ENCODE measurements at regions not wholly inside any gene's neighbourhood (a gene's known extent, or its start where the extent isn't known, plus 50 kb on each side); places are given as distances from the start of the nearest gene placed in this dataset.

DNA sequence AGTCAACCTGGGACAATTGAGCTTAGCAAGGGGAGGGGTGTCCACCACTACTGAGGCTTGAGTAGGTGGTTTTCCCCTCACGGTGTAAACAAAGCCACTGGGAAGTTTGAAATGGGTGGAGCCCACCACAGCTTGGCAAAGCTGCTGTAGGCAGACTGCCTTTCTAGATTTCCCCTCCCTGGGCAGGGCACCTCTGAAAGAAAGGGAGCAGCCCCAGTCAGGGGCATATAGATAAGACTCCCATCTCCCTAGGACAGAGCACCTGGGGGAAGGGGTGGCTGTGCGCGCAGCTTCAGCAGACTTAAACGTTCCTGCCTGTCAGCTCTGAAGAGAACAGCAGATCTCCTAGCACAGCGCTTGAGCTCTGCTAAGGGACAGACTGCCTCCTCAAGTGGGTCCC, 758.4 kb downstream of the LTN1 start:
- H3K4me3 ChIP-seq: no peak overlapping the region
- TF ChIP-seq, protein P1, sequence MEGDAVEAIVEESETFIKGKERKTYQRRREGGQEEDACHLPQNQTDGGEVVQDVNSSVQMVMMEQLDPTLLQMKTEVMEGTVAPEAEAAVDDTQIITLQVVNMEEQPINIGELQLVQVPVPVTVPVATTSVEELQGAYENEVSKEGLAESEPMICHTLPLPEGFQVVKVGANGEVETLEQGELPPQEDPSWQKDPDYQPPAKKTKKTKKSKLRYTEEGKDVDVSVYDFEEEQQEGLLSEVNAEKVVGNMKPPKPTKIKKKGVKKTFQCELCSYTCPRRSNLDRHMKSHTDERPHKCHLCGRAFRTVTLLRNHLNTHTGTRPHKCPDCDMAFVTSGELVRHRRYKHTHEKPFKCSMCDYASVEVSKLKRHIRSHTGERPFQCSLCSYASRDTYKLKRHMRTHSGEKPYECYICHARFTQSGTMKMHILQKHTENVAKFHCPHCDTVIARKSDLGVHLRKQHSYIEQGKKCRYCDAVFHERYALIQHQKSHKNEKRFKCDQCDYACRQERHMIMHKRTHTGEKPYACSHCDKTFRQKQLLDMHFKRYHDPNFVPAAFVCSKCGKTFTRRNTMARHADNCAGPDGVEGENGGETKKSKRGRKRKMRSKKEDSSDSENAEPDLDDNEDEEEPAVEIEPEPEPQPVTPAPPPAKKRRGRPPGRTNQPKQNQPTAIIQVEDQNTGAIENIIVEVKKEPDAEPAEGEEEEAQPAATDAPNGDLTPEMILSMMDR (IDR thresholded peaks at IDR 0.05; ENCODE audit: low read depth, low read length): no peak
- peaks cover 8% of the 10 kb centered on the region for H3K4me1 ChIP-seq (ENCODE audit: low read depth)
- DNase-seq (ENCODE audit: low read depth in 1 of 2, low spot score in 1 of 2): no peak
- no peaks in the 10 kb centered on the region for H3K27me3 ChIP-seq
- no peaks in the 10 kb centered on the region for H3K9me3 ChIP-seq (ENCODE audit: low read depth)
- H3K27ac ChIP-seq: no peak overlapping the region
- H3K36me3 ChIP-seq: no peaks in the 10 kb centered on the region

DNA sequence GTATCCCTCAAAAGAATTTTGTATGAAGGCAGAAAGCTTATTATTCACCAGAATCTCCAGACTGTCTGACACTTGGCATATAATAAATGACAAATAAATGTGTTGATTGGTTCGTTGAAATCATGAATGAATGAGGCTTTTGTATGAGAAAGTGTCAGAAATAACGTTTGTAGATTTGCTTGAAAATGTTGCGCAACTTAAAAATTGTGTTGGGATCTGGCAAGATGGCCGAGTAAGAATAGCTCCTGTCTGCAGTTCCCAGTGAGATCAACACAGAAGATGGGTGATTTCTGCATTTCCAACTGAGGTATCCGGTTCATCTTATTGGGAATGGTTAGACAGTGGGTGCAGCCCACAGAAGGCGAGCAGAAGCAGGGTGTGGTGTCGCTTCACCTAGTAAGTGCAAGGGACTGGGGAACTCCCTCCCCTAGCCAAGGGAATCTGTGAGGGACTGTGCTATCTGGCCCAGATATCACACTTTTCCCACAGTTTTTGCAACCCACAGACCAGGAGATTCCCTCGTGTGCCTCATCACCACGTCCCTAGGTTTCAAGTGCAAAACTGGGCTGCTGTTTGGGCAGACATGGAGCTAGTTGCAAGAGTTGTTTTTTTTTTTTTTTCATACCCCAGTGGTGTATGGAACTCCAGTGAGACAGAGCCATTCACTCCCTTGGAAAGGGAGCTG, 759.0 kb downstream of the LTN1 start:
- H3K9me3 ChIP-seq (ENCODE audit: low read depth): no peaks in the 10 kb centered on the region
- peaks cover 2% of the 10 kb centered on the region for H3K4me1 ChIP-seq (ENCODE audit: low read depth)
- no peak overlapping the region for H3K27ac ChIP-seq
- no peaks in the 10 kb centered on the region for H3K36me3 ChIP-seq
- no peaks in the 10 kb centered on the region for H3K27me3 ChIP-seq
- H3K4me3 ChIP-seq: no peak overlapping the region
- no peak for DNase-seq (ENCODE audit: low read depth in 1 of 2, low spot score in 1 of 2)
- TF ChIP-seq, protein P1 (IDR thresholded peaks at IDR 0.05; ENCODE audit: low read depth, low read length): no peak

DNA sequence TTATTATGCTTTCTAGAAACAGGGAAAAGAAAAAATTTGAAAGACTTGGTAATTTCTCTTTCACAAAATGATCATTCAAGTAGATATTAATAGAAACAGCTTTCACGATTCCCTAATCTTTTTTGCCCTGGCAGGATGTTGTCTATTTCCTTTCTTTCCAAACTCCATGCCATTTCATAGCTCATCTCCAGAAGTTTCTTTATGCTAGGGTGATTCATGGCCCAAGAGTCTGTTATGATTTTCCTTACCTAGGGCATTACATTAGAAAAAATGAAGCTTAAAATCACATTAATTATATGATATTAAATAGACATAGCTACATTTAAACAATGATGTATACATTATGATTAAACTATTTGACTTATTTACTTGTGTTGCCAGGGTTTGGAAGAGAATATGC, 762.1 kb downstream of the LTN1 start:
- peak in 1 of 2 donors; percentile 50 for DNase-seq (ENCODE audit: low read depth in 1 of 2, low spot score in 1 of 2)
- TF ChIP-seq, protein P1 (IDR thresholded peaks at IDR 0.05; ENCODE audit: low read depth, low read length): no peak
- no peak overlapping the region for H3K4me3 ChIP-seq
- no peaks in the 10 kb centered on the region for H3K9me3 ChIP-seq (ENCODE audit: low read depth)
- no peaks in the 10 kb centered on the region for H3K36me3 ChIP-seq
- no peaks in the 10 kb centered on the region for H3K4me1 ChIP-seq (ENCODE audit: low read depth)
- H3K27me3 ChIP-seq: no peaks in the 10 kb centered on the region
- no peak overlapping the region for H3K27ac ChIP-seq

DNA sequence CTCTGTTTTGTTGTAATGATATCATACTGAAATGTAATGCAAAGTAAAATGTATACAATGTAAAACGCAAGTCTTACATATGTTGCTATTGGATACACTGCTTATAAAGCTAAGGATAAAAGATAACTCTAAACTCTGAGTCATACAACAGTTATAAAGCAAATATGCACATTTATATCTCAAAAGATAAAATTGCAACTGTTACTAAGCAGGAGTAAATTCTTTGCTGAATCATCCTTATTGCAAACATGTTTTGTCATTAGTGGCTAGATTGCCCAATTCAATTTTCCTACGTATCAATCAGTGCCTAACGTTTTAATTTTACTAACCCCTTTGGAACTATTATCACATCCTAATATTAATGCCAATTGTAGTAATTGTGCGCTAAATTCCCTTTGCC, 762.9 kb downstream of the LTN1 start:
- Histone ChIP-seq H3K4me3 (no peak overlapping the region), H3K27ac (no peak overlapping the region), H3K36me3 (no peaks in the 10 kb centered on the region), H3K27me3 (no peaks in the 10 kb centered on the region), H3K9me3 (ENCODE audit: low read depth) (no peaks in the 10 kb centered on the region), H3K4me1 (ENCODE audit: low read depth) (no peaks in the 10 kb centered on the region)
- TF ChIP-seq, protein P1 (IDR thresholded peaks at IDR 0.05; ENCODE audit: low read depth, low read length): no peak
- DNase-seq (ENCODE audit: low read depth in 1 of 2, low spot score in 1 of 2): peak in 1 of 2 donors; percentile 91

DNA sequence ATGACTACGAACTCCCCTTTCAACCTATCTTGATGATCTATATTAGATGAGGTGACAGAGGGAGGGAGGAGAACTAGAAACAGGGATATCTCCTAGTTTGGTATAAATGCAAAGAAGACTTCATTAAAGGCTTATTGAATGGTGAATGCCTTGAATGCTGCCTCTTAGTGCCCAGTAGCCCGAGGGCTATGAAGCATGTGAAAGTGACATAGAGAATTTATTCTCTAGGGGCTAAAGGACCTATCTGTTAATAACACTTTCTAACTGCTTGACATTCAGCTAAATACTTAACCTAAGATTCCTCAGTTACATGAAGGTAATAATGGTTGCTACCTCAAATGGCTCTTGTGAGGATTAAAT, 764.1 kb downstream of the LTN1 start:
- Histone ChIP-seq H3K4me1 (ENCODE audit: low read depth) (peaks cover under 1% of the 10 kb centered on the region), H3K4me3 (no peak overlapping the region), H3K27me3 (no peaks in the 10 kb centered on the region), H3K9me3 (ENCODE audit: low read depth) (no peaks in the 10 kb centered on the region), H3K36me3 (no peaks in the 10 kb centered on the region), H3K27ac (no peak overlapping the region)
- DNase-seq (ENCODE audit: low read depth in 1 of 2, low spot score in 1 of 2): no peak
- TF ChIP-seq, protein P1 (IDR thresholded peaks at IDR 0.05; ENCODE audit: low read depth, low read length): no peak
